Sciatic nerve (tissue), 2 donors: ENCODE measurements at regions not wholly inside any gene's neighbourhood (a gene's known extent, or its start where the extent isn't known, plus 50 kb on each side); places are given as distances from the start of the nearest gene placed in this dataset.
"Not testable (repeated sequence)": the region's sequence is repeated elsewhere in the genome, so short reads cannot be mapped to it uniquely, and the experiment has no call there.

Experiments
- ATAC-seq: fragments of 200-7000 bp; cut with Tn5 transposase; one replicate; pipeline ENCODE4 v1.9.1; 2020; ENCODE audit warnings: mild to moderate bottlenecking, moderate library complexity
- DNase-seq: peaks from one replicate; pipeline ENCODE4 v3.0.0-alpha.2; 2020; ENCODE audit warnings: low spot score
- intact Hi-C: fragments of 100-400 bp; cut with DNase I; formaldehyde crosslinking; loops from one replicate; pipeline ENCODE4 v1.14.2; 2022
- donor health status: DM: no; HTN: no; CAD: no.
- donor health status: DM: no; HTN: no; CAD: no.

GRCh38 chr13:21309542-21310172 is 133.2 kb downstream of the MRPL57 start:
- DNase-seq = no peak
- intact Hi-C loops = no loop called here
- ATAC-seq = no peak

DNA sequence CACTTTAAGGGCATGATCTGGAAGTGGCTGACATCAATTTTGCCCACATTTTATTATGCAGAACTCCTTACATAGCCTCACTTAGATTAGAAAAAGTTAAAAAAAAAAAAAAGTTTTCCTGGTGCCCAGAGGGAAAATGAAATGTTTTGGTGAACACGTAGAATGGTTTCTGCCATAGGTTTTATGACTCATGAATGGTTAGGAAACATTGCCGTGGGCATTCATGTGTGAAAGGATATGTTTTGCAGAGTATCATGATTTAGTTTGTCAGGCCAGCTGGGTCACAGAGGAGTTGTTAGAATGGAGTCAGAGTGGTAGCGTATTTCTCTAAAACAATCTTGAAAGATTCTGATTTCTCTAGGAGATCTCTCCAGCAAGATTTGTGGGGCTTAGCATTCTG is 133.8 kb downstream of the MRPL57 start:
- intact Hi-C loops = no loop called here
- no peak for ATAC-seq

DNA sequence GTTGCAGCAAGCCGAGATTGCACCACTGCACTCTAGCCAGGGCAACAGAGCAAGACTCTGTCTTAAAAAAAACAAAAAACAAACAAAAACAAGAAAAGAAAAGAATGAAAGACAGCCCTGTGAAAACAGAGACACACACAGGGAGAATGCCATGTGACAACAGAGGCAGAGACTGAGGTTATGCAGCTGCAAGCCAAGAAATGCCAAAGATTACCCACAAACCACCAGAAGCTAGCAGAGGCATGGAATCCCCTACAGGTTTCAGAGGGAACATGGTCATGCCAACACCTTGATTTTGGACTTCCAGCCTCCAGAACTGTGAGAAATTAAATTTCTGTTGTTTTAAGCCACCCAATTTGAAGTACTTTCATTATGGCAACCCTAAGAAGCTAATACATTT is 138.5 kb downstream of the MRPL57 start:
- ATAC-seq, DNase-seq, intact Hi-C loops: not testable (repeated sequence)

More for the DNA sequence above, 133.8 kb downstream of the MRPL57 start:
- DNase-seq = no peak

GRCh38 chr13:21316376-21316775 is 139.9 kb downstream of the MRPL57 start:
- ATAC-seq = no peak
- intact Hi-C loops = no loop called here

GRCh38 chr13:21318891-21319532 is 140.1 kb downstream of the ZDHHC20 start:
- DNase-seq (no peak), ATAC-seq (no peak)
- intact Hi-C loops = no loop called here

More at GRCh38 chr13:21316376-21316775, 139.9 kb downstream of the MRPL57 start:
- DNase-seq = no peak

- ATAC-seq (no peak), DNase-seq (no peak)
- intact Hi-C loops = no loop called here
Measured at GRCh38 chr13:21319869-21320641, 139.0 kb downstream of the ZDHHC20 start.

DNA sequence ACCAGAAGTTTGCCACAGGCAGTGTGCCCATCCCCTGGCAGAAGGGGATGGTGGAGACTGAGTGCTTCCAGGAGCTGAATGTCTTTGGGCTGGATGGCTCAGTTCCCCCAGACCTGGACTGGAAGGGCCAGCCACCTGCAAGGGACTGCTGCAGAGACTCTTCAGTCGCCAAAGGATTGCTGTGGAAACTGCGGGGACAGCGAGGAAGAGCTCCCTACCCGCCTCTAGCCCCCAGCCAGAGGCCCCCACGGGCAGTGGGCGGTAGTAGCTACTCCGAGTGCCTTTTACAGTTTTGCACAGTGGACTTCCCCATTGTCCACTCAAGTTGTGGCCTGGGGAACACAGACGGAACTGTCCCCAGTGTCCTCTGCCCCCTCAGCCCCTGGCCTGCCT is 138.5 kb downstream of the ZDHHC20 start:
- ATAC-seq (no peak), DNase-seq (no peak)
- intact Hi-C loops = no loop called here

- no peak for DNase-seq
Measured at GRCh38 chr13:21321269-21321668, 137.8 kb downstream of the ZDHHC20 start.

GRCh38 chr13:21322327-21322965 is 136.7 kb downstream of the ZDHHC20 start:
- no peak for ATAC-seq
- DNase-seq = no peak

More at GRCh38 chr13:21321269-21321668, 137.8 kb downstream of the ZDHHC20 start:
- no peak for ATAC-seq
- intact Hi-C loops = no loop called here

More at GRCh38 chr13:21322327-21322965, 136.7 kb downstream of the ZDHHC20 start:
- intact Hi-C loops = no loop called here
